A549 (cell line): ENCODE measurements at regions not wholly inside any gene's neighbourhood (a gene's known extent, or its start where the extent isn't known, plus 50 kb on each side); places are given as distances from the start of the nearest gene placed in this dataset.
A peak's percentile ranks its signal among the peaks of the same experiment; 100 is the strongest.

Source experiments
- ATAC-seq, 2 experiments: fragments of 200-7000 bp in 1 of 2; fragments of >200 bp in 1 of 2; cut with Nextera tagmentation in 1 of 2; cut with Tn5 transposase in 1 of 2; 3 replicates each; pipeline versions ENCODE4 v1.8.0 to v1.9.1; 2018 to 2020; ENCODE audit warnings: mild to moderate bottlenecking in 1 of 2, moderate library complexity in 1 of 2
- CTCF ChIA-PET: fragments of 300-600 bp; sonication (Branson Sonifier 250); formaldehyde crosslinking; extraction: SDS; loops from one replicate; lab custom pipeline; 2021; ENCODE audit warnings: antibody characterized with exemption, inconsistent platforms; lab: Yijun Ruan, JAX
- POLR2A ChIA-PET: fragments of 350-600 bp; formaldehyde crosslinking; extraction: SDS; loops from one replicate; lab custom pipeline; 2021; ENCODE audit warnings: antibody characterized with exemption, inconsistent platforms; lab: Yijun Ruan, JAX
- DNase-seq, 2 experiments: peaks; one replicate each; pipeline versions ENCODE4 v3.0.0 to v3.0.0-alpha.2; 2011 to 2016; ENCODE audit warnings: low read depth in 1 of 2, low spot score in 1 of 2
- FAIRE-seq: peaks from 2 replicates; lab custom pipeline; 2011; peaks lifted over from hg19 to GRCh38; lab: Jason Lieb, UNC
- H3K27ac ChIP-seq, 2 experiments: fragments of >200 bp; sonication (Bioruptor Twin); formaldehyde crosslinking; 3 replicates each; pipeline ENCODE4 v1.5.1; 2016 to 2017
- H3K4me1 ChIP-seq: fragments of >200 bp; sonication (Bioruptor Twin); formaldehyde crosslinking; 3 replicates; pipeline ENCODE4 v1.6.1; 2016
- H3K4me2 ChIP-seq: fragments of >200 bp; sonication (Bioruptor Twin); formaldehyde crosslinking; 3 replicates; pipeline ENCODE4 v1.6.1; 2016
- H3K4me3 ChIP-seq: fragments of >200 bp; sonication (Bioruptor Twin); formaldehyde crosslinking; 3 replicates; pipeline ENCODE4 v1.5.1; 2016
- H3K9me3 ChIP-seq: fragments of >200 bp; sonication (Bioruptor Twin); formaldehyde crosslinking; 3 replicates; pipeline ENCODE4 v1.6.1; 2016
- ATOH8 ChIP-seq: fragments of 250-450 bp; sonication (Bioruptor Pico); IDR thresholded peaks from 2 replicates; pipeline ENCODE4 v1.5.0; 2020; ENCODE audit warnings: low read depth, mild to moderate bottlenecking, moderate library complexity
- CBX2 ChIP-seq: fragments of 200-600 bp; sonication (generic); IDR thresholded peaks from 2 replicates; pipeline ENCODE4 v1.6.1; 2016; ENCODE audit warnings: low read depth, mild to moderate bottlenecking, borderline replicate concordance
- CEBPB ChIP-seq, 2 experiments: fragments of >200 bp in 1 of 2; sonication (Bioruptor Twin) in 1 of 2; formaldehyde crosslinking in 1 of 2; IDR thresholded peaks; 2 replicates each; pipeline ENCODE4 v1.6.1; 2012 to 2016
- CHD2 ChIP-seq: fragments of 150-350 bp; IDR thresholded peaks from 2 replicates; pipeline ENCODE4 v1.6.1; 2014; ENCODE audit warnings: low read length; ENCODE audit not compliant: partially characterized antibody
- E2F6 ChIP-seq: IDR thresholded peaks from 2 replicates; pipeline ENCODE4 v1.6.1; 2012; ENCODE audit warnings: low read depth, borderline replicate concordance
- ESRRA ChIP-seq: fragments of 150-350 bp; IDR thresholded peaks from 2 replicates; pipeline ENCODE4 v1.6.1; 2014; ENCODE audit warnings: mild to moderate bottlenecking, low read length, borderline replicate concordance
- FOSB ChIP-seq: fragments of 250-450 bp; sonication (Bioruptor Pico); IDR thresholded peaks from 2 replicates; pipeline ENCODE4 v1.5.0; 2020; ENCODE audit warnings: mild to moderate bottlenecking, moderate library complexity
- FOXS1 ChIP-seq: fragments of 250-450 bp; sonication (Bioruptor Pico); IDR thresholded peaks from 2 replicates; pipeline ENCODE4 v1.5.0; 2020; ENCODE audit warnings: mild to moderate bottlenecking, moderate library complexity
- HDAC2 ChIP-seq: fragments of 200-600 bp; sonication (generic); IDR thresholded peaks from 2 replicates; pipeline ENCODE4 v1.6.1; 2016
- HEYL ChIP-seq: fragments of 250-450 bp; sonication (Bioruptor Pico); IDR thresholded peaks from 2 replicates; pipeline ENCODE4 v1.8.0; 2021; ENCODE audit warnings: mild to moderate bottlenecking, moderate library complexity
- HOXB5 ChIP-seq: fragments of 250-450 bp; sonication (Bioruptor Pico); IDR thresholded peaks from 2 replicates; pipeline ENCODE4 v1.5.0; 2020; ENCODE audit warnings: mild to moderate bottlenecking, moderate library complexity
- JUN ChIP-seq, 2 experiments: fragments of >200 bp; sonication (Bioruptor Twin); formaldehyde crosslinking; IDR thresholded peaks; 2 replicates in 1 of 2; 3 replicates in 1 of 2; pipeline ENCODE4 v1.6.1; 2016 to 2017
- KDM1A ChIP-seq: fragments of 200-600 bp; sonication (generic); IDR thresholded peaks from 2 replicates; pipeline ENCODE4 v1.6.1; 2016; ENCODE audit warnings: low read depth, mild to moderate bottlenecking
- KDM5A ChIP-seq: fragments of 200-600 bp; sonication (generic); IDR thresholded peaks from 2 replicates; pipeline ENCODE4 v1.6.1; 2016; ENCODE audit warnings: antibody characterized with exemption, mild to moderate bottlenecking
- MAFK ChIP-seq: fragments of 450-650 bp; IDR thresholded peaks from 2 replicates; pipeline ENCODE4 v1.6.1; 2014; ENCODE audit not compliant: partially characterized antibody
- MAX ChIP-seq: IDR thresholded peaks from 2 replicates; pipeline ENCODE4 v1.6.1; 2012
- MAZ ChIP-seq: fragments of 150-350 bp; IDR thresholded peaks from 2 replicates; pipeline ENCODE4 v1.6.1; 2014; ENCODE audit warnings: antibody characterized with exemption, low read depth, low read length, borderline replicate concordance
- MYC ChIP-seq: IDR thresholded peaks from 2 replicates; pipeline ENCODE4 v1.6.1; 2012; ENCODE audit warnings: mild to moderate bottlenecking, inconsistent platforms, low read length, improper control_type of control experiment, borderline replicate concordance
- POLR2A ChIP-seq: IDR thresholded peaks from 2 replicates; pipeline ENCODE4 v1.6.1; 2012; ENCODE audit warnings: mild to moderate bottlenecking, low read length
- RAD21 ChIP-seq, 2 experiments: fragments of >200 bp in 1 of 2; sonication (Bioruptor Twin) in 1 of 2; formaldehyde crosslinking in 1 of 2; IDR thresholded peaks in 1 of 2; conservative IDR thresholded peaks in 1 of 2; 2 replicates in 1 of 2; 3 replicates in 1 of 2; pipeline ENCODE4 v1.6.1; 2012 to 2018; ENCODE audit warnings: inconsistent platforms in 1 of 2
- RARB ChIP-seq: fragments of 250-450 bp; sonication (Bioruptor Pico); IDR thresholded peaks from 2 replicates; pipeline ENCODE4 v1.8.0; 2021; ENCODE audit warnings: mild to moderate bottlenecking, moderate library complexity
- SREBF2 ChIP-seq: fragments of 450-650 bp; IDR thresholded peaks from 2 replicates; pipeline ENCODE4 v1.6.1; 2014; ENCODE audit warnings: mild to moderate bottlenecking, moderate library complexity
- USF2 ChIP-seq: fragments of 450-650 bp; IDR thresholded peaks from 2 replicates; pipeline ENCODE4 v1.6.1; 2014; ENCODE audit warnings: antibody characterized with exemption
- ZC3H11A ChIP-seq: fragments of 450-650 bp; IDR thresholded peaks from 2 replicates; pipeline ENCODE4 v1.6.1; 2014; ENCODE audit warnings: antibody characterized with exemption, mild to moderate bottlenecking
- ZNF302 ChIP-seq: fragments of 250-450 bp; sonication (Bioruptor Pico); IDR thresholded peaks from 2 replicates; pipeline ENCODE4 v1.9.0; 2021; ENCODE audit warnings: inconsistent platforms, mild to moderate bottlenecking, moderate library complexity
- WGBS: methylation state at CpG from one replicate; pipeline ENCODE4 v1.1.6; 2017; ENCODE audit errors: missing lambda C conversion rate; 5-methylcytosine and 5-hydroxymethylcytosine counted together

- 59% methylated on average over 1 of the region's 1 CpG for WGBS
- TF ChIP-seq MAZ = no peak
- TF ChIP-seq FOXS1 (CRISPR knock-in tag) = no peak
- TF ChIP-seq MYC = no peak
- TF ChIP-seq JUN (IDR thresholded peaks at IDR 0.05) = no peak
- no peak for TF ChIP-seq CBX2
- TF ChIP-seq HOXB5 = no peak
- no peak for TF ChIP-seq RARB (CRISPR knock-in tag)
- no peak for TF ChIP-seq KDM5A
- no peak for TF ChIP-seq MAFK
- no peak for TF ChIP-seq HEYL (CRISPR knock-in tag)
- TF ChIP-seq ZNF302 (CRISPR knock-in tag) = no peak
- FAIRE-seq (no peak), DNase-seq (no peak), ATAC-seq (no peak)
- H3K4me1 ChIP-seq = no peaks in the 10 kb centered on the region
- H3K4me2 ChIP-seq = no peak overlapping the region
- H3K27ac ChIP-seq = no peak overlapping the region
- ChIA-PET CTCF (no interaction called here), POLR2A (no interaction called here)
- no peaks in the 10 kb centered on the region for H3K9me3 ChIP-seq
- no peak overlapping the region for H3K4me3 ChIP-seq
These were observed 472.9 kb downstream of the GBA3 start for GRCh38 chr4:23165669-23166068.

- H3K27ac ChIP-seq = no peak overlapping the region
These were observed 471.1 kb downstream of the GBA3 start for GRCh38 chr4:23163647-23164436.

More at GRCh38 chr4:23163647-23164436, 471.1 kb downstream of the GBA3 start:
- WGBS = 19% methylated on average over 6 of the region's 6 CpGs
- peak overlapping the region; percentile 37; the same call in 2 of the 3 replicates for H3K4me2 ChIP-seq
- no peak overlapping the region for H3K4me3 ChIP-seq
- no peak for TF ChIP-seq SREBF2
- TF ChIP-seq KDM1A = no peak
- no peak for TF ChIP-seq ESRRA
- no peak for TF ChIP-seq KDM5A
- TF ChIP-seq FOSB = no peak
- no peak for TF ChIP-seq CHD2
- TF ChIP-seq HOXB5 = no peak
- TF ChIP-seq CEBPB (IDR thresholded peaks at IDR 0.05) = no peak
- no peak for TF ChIP-seq RAD21 (conservative IDR thresholded peaks at IDR 0.05 in 1 of 2, IDR thresholded peaks at IDR 0.05 in 1 of 2)
- no peak for TF ChIP-seq ATOH8 (CRISPR knock-in tag)
- TF ChIP-seq HDAC2 = no peak
- no peak for TF ChIP-seq USF2
- TF ChIP-seq ZC3H11A = no peak
- no peak for TF ChIP-seq E2F6
- no peak for TF ChIP-seq POLR2A
- TF ChIP-seq MAX = no peak
- no peak for TF ChIP-seq MAZ
- TF ChIP-seq FOXS1 (CRISPR knock-in tag) = no peak
- no peaks in the 10 kb centered on the region for H3K4me1 ChIP-seq
- peak in 1 of 2 experiments; percentile 2 for DNase-seq
- no peaks in the 10 kb centered on the region for H3K9me3 ChIP-seq
- ATAC-seq = no peak
- FAIRE-seq = no peak
- ChIA-PET CTCF (no interaction called here), POLR2A (no interaction called here)
